ENCODE measurements at regions not wholly inside any gene's neighbourhood (a gene's known extent, or its start where the extent isn't known, plus 50 kb on each side); places are given as distances from the start of the nearest gene placed in this dataset.

GRCh38 chr2:22521620-22522019, 863.4 kb upstream of the KLHL29 start:
- DNase-seq = no peak

- DNase-seq = no peak
Measured at GRCh38 chr2:22525681-22526080, 859.3 kb upstream of the KLHL29 start.

GRCh38 chr2:22530131-22530530, 854.8 kb upstream of the KLHL29 start:
- no peak for DNase-seq

GRCh38 chr2:22536133-22536532, 848.8 kb upstream of the KLHL29 start:
- no peak for DNase-seq

- DNase-seq = no peak
Measured at GRCh38 chr2:22554453-22554852, 830.5 kb upstream of the KLHL29 start.

- DNase-seq = no peak
Measured at GRCh38 chr2:22557406-22557805, 827.6 kb upstream of the KLHL29 start.

GRCh38 chr2:22560021-22560420, 825.0 kb upstream of the KLHL29 start:
- DNase-seq = no peak

GRCh38 chr2:22579341-22579740, 805.6 kb upstream of the KLHL29 start:
- no peak for DNase-seq

GRCh38 chr2:22582107-22582506, 802.9 kb upstream of the KLHL29 start:
- DNase-seq = no peak

GRCh38 chr2:22596306-22596705, 788.7 kb upstream of the KLHL29 start:
- DNase-seq = peak; percentile 23

- DNase-seq = no peak
Measured at GRCh38 chr2:22600156-22600555, 784.8 kb upstream of the KLHL29 start.

GRCh38 chr2:22600999-22601398, 784.0 kb upstream of the KLHL29 start:
- DNase-seq = no peak

GRCh38 chr2:22604136-22604535, 780.8 kb upstream of the KLHL29 start:
- no peak for DNase-seq

- no peak for DNase-seq
Measured at GRCh38 chr2:22616031-22616430, 768.9 kb upstream of the KLHL29 start.

GRCh38 chr2:22623620-22624019, 761.4 kb upstream of the KLHL29 start:
- no peak for DNase-seq

GRCh38 chr2:22626621-22627020, 758.4 kb upstream of the KLHL29 start:
- DNase-seq = no peak

- DNase-seq = peak; percentile 53
Measured at GRCh38 chr2:22628221-22628620, 756.8 kb upstream of the KLHL29 start.

- no peak for DNase-seq
Measured at GRCh38 chr2:22628906-22629305, 756.1 kb upstream of the KLHL29 start.

GRCh38 chr2:22634167-22634566, 750.8 kb upstream of the KLHL29 start:
- DNase-seq = no peak

GRCh38 chr2:22656426-22656825, 728.6 kb upstream of the KLHL29 start:
- DNase-seq = no peak

GRCh38 chr2:22673529-22673928, 711.5 kb upstream of the KLHL29 start:
- DNase-seq = no peak

- DNase-seq = no peak
Measured at GRCh38 chr2:22683914-22684313, 701.1 kb upstream of the KLHL29 start.

GRCh38 chr2:22690096-22690495, 694.9 kb upstream of the KLHL29 start:
- no peak for DNase-seq

- no peak for DNase-seq
Measured at GRCh38 chr2:22691666-22692065, 693.3 kb upstream of the KLHL29 start.

GRCh38 chr2:22692746-22693145, 692.2 kb upstream of the KLHL29 start:
- DNase-seq = no peak

- no peak for DNase-seq
Measured at GRCh38 chr2:22694300-22694699, 690.7 kb upstream of the KLHL29 start.

Measured in femur (tissue), 1 donor.